Liver (tissue), 3 donors: ENCODE measurements at regions not wholly inside any gene's neighbourhood (a gene's known extent, or its start where the extent isn't known, plus 50 kb on each side); places are given as distances from the start of the nearest gene placed in this dataset.

Experiments
- FOXA1 ChIP-seq: IDR thresholded peaks from 2 replicates; pipeline ENCODE4 v1.6.1; 2016; ENCODE audit warnings: antibody characterized with exemption
- GABPA ChIP-seq, 2 donors: IDR thresholded peaks in 1 of 2; conservative IDR thresholded peaks in 1 of 2; 2 replicates each; pipeline ENCODE4 v1.6.1; 2016; ENCODE audit warnings: antibody characterized with exemption in 2 of 2, mild to moderate bottlenecking in 1 of 2, moderate library complexity in 1 of 2
- HNF4A ChIP-seq, 2 donors: conservative IDR thresholded peaks; 2 replicates each; pipeline ENCODE4 v1.6.1; 2016; ENCODE audit warnings: antibody characterized with exemption in 2 of 2, mild to moderate bottlenecking in 2 of 2
- JUND ChIP-seq, 2 donors: IDR thresholded peaks; 2 replicates each; pipeline ENCODE4 v1.6.1; 2016; ENCODE audit warnings: antibody characterized with exemption in 2 of 2
- RAD21 ChIP-seq, 2 donors: IDR thresholded peaks; 2 replicates each; pipeline ENCODE4 v1.6.1; 2016; ENCODE audit warnings: antibody characterized with exemption in 2 of 2, mild to moderate bottlenecking in 2 of 2
- RXRA ChIP-seq, 2 donors: IDR thresholded peaks; 2 replicates each; pipeline ENCODE4 v1.6.1; 2017 to 2018; ENCODE audit warnings: antibody characterized with exemption in 2 of 2, mild to moderate bottlenecking in 1 of 2
- SP1 ChIP-seq: IDR thresholded peaks from 2 replicates; pipeline ENCODE4 v1.6.1; 2018; ENCODE audit warnings: antibody characterized with exemption, mild to moderate bottlenecking
- TF ChIP-seq, protein P1 (sequence below): fragments of 150-350 bp; IDR thresholded peaks from 2 replicates; pipeline ENCODE4 v1.5.1; 2017; ENCODE audit warnings: improper control_type of control experiment, low read depth, low read length; ENCODE audit not compliant: missing input control
- TF ChIP-seq, protein P2 (sequence below): IDR thresholded peaks from 2 replicates; pipeline ENCODE4 v1.6.1; 2016; ENCODE audit warnings: antibody characterized with exemption, mild to moderate bottlenecking
- TF ChIP-seq, protein P3 (sequence below): IDR thresholded peaks from 2 replicates; pipeline ENCODE4 v1.6.1; 2016; ENCODE audit warnings: antibody characterized with exemption
- donor health status: healthy.
- donor health status: healthy.

DNA sequence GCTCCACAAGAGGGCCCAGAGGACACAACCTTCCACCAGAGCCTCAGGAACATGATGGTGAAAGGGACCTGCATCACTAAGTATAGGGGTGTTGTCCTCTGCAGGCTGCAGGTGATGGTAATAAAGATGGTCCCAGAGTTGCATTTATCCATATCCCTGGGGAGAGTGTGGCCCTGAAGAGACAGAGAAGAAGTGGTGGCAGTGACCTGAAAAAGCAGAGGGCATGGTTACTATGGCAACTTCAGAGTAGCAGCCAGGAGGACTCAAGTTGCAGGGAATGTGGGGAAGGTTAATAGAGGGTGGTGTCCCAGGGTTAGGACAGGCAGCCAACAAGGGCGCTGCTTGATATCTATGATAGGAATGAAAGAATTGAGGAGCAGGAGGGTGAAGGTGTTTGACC, 57.1 kb downstream of the HLA-A start:
- TF ChIP-seq, protein P1, sequence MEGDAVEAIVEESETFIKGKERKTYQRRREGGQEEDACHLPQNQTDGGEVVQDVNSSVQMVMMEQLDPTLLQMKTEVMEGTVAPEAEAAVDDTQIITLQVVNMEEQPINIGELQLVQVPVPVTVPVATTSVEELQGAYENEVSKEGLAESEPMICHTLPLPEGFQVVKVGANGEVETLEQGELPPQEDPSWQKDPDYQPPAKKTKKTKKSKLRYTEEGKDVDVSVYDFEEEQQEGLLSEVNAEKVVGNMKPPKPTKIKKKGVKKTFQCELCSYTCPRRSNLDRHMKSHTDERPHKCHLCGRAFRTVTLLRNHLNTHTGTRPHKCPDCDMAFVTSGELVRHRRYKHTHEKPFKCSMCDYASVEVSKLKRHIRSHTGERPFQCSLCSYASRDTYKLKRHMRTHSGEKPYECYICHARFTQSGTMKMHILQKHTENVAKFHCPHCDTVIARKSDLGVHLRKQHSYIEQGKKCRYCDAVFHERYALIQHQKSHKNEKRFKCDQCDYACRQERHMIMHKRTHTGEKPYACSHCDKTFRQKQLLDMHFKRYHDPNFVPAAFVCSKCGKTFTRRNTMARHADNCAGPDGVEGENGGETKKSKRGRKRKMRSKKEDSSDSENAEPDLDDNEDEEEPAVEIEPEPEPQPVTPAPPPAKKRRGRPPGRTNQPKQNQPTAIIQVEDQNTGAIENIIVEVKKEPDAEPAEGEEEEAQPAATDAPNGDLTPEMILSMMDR = no peak
- TF ChIP-seq, protein P2, sequence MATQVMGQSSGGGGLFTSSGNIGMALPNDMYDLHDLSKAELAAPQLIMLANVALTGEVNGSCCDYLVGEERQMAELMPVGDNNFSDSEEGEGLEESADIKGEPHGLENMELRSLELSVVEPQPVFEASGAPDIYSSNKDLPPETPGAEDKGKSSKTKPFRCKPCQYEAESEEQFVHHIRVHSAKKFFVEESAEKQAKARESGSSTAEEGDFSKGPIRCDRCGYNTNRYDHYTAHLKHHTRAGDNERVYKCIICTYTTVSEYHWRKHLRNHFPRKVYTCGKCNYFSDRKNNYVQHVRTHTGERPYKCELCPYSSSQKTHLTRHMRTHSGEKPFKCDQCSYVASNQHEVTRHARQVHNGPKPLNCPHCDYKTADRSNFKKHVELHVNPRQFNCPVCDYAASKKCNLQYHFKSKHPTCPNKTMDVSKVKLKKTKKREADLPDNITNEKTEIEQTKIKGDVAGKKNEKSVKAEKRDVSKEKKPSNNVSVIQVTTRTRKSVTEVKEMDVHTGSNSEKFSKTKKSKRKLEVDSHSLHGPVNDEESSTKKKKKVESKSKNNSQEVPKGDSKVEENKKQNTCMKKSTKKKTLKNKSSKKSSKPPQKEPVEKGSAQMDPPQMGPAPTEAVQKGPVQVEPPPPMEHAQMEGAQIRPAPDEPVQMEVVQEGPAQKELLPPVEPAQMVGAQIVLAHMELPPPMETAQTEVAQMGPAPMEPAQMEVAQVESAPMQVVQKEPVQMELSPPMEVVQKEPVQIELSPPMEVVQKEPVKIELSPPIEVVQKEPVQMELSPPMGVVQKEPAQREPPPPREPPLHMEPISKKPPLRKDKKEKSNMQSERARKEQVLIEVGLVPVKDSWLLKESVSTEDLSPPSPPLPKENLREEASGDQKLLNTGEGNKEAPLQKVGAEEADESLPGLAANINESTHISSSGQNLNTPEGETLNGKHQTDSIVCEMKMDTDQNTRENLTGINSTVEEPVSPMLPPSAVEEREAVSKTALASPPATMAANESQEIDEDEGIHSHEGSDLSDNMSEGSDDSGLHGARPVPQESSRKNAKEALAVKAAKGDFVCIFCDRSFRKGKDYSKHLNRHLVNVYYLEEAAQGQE = no peak
- TF ChIP-seq FOXA1 (no peak), JUND (IDR thresholded peaks at IDR 0.05) (no peak), RAD21 (IDR thresholded peaks at IDR 0.05) (no peak), RXRA (IDR thresholded peaks at IDR 0.05) (no peak), GABPA (IDR thresholded peaks at IDR 0.05 in 1 of 2, conservative IDR thresholded peaks at IDR 0.05 in 1 of 2) (no peak), HNF4A (conservative IDR thresholded peaks at IDR 0.05) (no peak), SP1 (no peak)
- TF ChIP-seq, protein P3, sequence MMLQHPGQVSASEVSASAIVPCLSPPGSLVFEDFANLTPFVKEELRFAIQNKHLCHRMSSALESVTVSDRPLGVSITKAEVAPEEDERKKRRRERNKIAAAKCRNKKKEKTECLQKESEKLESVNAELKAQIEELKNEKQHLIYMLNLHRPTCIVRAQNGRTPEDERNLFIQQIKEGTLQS = no peak
